ENCODE measurements at regions not wholly inside any gene's neighbourhood (a gene's known extent, or its start where the extent isn't known, plus 50 kb on each side); places are given as distances from the start of the nearest gene placed in this dataset.

DNA sequence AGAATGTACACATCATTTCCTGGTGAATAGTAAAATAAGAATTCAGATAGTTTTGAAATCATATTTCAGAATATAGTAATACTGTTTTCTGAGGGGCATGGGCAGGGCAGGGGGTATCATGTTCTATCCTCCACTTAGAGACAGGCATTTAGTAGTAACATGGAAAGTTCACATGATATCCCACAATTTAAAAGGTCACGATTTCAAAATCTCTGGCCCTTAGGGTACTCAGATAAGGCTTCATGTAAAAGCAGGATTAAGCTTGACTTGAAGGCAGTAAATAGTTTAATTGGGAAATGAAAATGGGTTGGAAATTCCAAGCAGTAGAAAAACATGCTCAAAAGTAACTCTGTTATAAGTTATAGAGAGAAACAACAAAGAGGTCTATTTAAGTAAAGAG lies 353.2 kb upstream of the AGTR1 start:
- H3K4me3 ChIP-seq, result no peak overlapping the region
- H3K36me3 ChIP-seq (ENCODE audit: insufficient read depth), result 0 out of 2 replicates have a peak, but pooled peaks cover 4% of the 10 kb centered on the region
- peaks cover 10% of the 10 kb centered on the region; the same call in 2 of the 3 replicates for H3K36me3 Mint-ChIP-seq (ENCODE audit: low read depth)
- DNase-seq (ENCODE audit: low spot score) (no peak), ATAC-seq (no peak)
- TF ChIP-seq STAT1 (IDR thresholded peaks at IDR 0.05; ENCODE audit: unreplicated experiment) (no peak), NANOG (IDR thresholded peaks at IDR 0.05; ENCODE audit: borderline replicate concordance) (no peak), CTCF (conservative IDR thresholded peaks at IDR 0.05; ENCODE audit: low read depth in 2 of 2) (no peak), REST (IDR thresholded peaks at IDR 0.05; ENCODE audit: unreplicated experiment) (no peak), ZNF331 (CRISPR knock-in tag; IDR thresholded peaks at IDR 0.05; ENCODE audit: low read depth) (no peak), CREB1 (CRISPR knock-in tag; IDR thresholded peaks at IDR 0.05; ENCODE audit: low read depth) (no peak)
- TF ChIP-seq, protein P1, sequence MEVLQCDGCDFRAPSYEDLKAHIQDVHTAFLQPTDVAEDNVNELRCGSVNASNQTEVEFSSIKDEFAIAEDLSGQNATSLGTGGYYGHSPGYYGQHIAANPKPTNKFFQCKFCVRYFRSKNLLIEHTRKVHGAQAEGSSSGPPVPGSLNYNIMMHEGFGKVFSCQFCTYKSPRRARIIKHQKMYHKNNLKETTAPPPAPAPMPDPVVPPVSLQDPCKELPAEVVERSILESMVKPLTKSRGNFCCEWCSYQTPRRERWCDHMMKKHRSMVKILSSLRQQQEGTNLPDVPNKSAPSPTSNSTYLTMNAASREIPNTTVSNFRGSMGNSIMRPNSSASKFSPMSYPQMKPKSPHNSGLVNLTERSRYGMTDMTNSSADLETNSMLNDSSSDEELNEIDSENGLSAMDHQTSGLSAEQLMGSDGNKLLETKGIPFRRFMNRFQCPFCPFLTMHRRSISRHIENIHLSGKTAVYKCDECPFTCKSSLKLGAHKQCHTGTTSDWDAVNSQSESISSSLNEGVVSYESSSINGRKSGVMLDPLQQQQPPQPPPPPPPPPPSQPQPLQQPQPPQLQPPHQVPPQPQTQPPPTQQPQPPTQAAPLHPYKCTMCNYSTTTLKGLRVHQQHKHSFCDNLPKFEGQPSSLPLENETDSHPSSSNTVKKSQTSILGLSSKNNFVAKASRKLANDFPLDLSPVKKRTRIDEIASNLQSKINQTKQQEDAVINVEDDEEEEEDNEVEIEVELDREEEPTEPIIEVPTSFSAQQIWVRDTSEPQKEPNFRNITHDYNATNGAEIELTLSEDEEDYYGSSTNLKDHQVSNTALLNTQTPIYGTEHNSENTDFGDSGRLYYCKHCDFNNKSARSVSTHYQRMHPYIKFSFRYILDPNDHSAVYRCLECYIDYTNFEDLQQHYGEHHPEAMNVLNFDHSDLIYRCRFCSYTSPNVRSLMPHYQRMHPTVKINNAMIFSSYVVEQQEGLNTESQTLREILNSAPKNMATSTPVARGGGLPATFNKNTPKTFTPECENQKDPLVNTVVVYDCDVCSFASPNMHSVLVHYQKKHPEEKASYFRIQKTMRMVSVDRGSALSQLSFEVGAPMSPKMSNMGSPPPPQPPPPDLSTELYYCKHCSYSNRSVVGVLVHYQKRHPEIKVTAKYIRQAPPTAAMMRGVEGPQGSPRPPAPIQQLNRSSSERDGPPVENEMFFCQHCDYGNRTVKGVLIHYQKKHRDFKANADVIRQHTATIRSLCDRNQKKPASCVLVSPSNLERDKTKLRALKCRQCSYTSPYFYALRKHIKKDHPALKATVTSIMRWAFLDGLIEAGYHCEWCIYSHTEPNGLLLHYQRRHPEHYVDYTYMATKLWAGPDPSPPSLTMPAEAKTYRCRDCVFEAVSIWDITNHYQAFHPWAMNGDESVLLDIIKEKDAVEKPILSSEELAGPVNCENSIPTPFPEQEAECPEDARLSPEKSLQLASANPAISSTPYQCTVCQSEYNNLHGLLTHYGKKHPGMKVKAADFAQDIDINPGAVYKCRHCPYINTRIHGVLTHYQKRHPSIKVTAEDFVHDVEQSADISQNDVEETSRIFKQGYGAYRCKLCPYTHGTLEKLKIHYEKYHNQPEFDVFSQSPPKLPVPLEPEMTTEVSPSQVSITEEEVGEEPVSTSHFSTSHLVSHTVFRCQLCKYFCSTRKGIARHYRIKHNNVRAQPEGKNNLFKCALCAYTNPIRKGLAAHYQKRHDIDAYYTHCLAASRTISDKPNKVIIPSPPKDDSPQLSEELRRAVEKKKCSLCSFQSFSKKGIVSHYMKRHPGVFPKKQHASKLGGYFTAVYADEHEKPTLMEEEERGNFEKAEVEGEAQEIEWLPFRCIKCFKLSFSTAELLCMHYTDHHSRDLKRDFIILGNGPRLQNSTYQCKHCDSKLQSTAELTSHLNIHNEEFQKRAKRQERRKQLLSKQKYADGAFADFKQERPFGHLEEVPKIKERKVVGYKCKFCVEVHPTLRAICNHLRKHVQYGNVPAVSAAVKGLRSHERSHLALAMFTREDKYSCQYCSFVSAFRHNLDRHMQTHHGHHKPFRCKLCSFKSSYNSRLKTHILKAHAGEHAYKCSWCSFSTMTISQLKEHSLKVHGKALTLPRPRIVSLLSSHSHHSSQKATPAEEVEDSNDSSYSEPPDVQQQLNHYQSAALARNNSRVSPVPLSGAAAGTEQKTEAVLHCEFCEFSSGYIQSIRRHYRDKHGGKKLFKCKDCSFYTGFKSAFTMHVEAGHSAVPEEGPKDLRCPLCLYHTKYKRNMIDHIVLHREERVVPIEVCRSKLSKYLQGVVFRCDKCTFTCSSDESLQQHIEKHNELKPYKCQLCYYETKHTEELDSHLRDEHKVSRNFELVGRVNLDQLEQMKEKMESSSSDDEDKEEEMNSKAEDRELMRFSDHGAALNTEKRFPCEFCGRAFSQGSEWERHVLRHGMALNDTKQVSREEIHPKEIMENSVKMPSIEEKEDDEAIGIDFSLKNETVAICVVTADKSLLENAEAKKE (CRISPR knock-in tag; IDR thresholded peaks at IDR 0.05), result no peak
- H3K4me2 ChIP-seq, result no peak overlapping the region
- no peaks in the 10 kb centered on the region for H3K79me2 ChIP-seq (replicated peaks; ENCODE audit: insufficient read depth)
- peaks cover 1% of the 10 kb centered on the region for H3K27me3 Mint-ChIP-seq (ENCODE audit: insufficient read depth, low read depth, poor library complexity)
- H3K9me3 Mint-ChIP-seq, result peaks cover 31% of the 10 kb centered on the region
- H4K20me1 ChIP-seq (replicated peaks; ENCODE audit: insufficient read depth), result no peaks in the 10 kb centered on the region
- no peaks in the 10 kb centered on the region for H3K4me1 ChIP-seq (ENCODE audit: insufficient read depth)
- no peaks in the 10 kb centered on the region for H3K27me3 ChIP-seq (ENCODE audit: insufficient read depth)
- H3K27ac Mint-ChIP-seq, result no peak overlapping the region
- H2AFZ ChIP-seq, result no peak overlapping the region
- no peak overlapping the region for H3K4me3 Mint-ChIP-seq
- no peaks in the 10 kb centered on the region; the same call in 1 of the 2 replicates for H3K9me2 ChIP-seq (ENCODE audit: insufficient read depth)
- H3K27ac ChIP-seq (ENCODE audit: low read depth), result no peak overlapping the region
- no peaks in the 10 kb centered on the region for H3K4me1 Mint-ChIP-seq
- H3F3A ChIP-seq (replicated peaks; ENCODE audit: low read depth), result no peaks in the 10 kb centered on the region

Measured in GM23338 (cell line).